HG02981 (cell line): ENCODE measurements at regions not wholly inside any gene's neighbourhood (a gene's known extent, or its start where the extent isn't known, plus 50 kb on each side); places are given as distances from the start of the nearest gene placed in this dataset.

ENCODE experiments used
- ATAC-seq: cut with Tn5 transposase; IDR thresholded peaks from one replicate; pipeline ENCODE4 v1.9.1; 2021; ENCODE audit warnings: mild to moderate bottlenecking, moderate library complexity; ENCODE audit not compliant: unreplicated experiment

DNA sequence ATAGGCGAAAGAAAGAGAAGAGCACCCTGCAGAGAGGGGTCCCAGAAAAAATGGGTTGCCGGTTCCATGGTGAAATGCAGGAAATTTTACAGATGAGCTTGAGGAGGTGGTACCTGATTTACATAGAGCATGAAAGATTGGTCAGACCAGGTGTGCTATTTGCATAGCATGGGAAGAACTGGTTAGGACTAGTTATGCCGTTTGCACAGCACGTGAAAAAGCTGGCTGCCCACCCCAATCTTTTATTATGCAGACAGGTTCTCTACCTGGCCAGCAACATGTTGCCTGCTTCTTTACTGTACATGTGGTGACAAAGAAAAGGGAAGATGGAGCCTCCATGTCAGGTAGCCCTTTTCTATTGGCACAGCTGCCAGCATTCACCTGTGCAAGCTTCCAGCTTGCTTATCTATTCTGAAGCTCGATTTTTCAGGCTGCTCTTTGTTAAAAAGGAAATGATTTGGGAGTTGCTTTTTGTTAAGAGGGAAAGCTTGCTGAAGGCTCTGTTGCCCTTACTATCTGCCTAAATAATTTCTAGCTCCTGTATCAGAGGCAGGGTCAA, 62.9 kb upstream of the ELK3 start:
- ATAC-seq: no peak

DNA sequence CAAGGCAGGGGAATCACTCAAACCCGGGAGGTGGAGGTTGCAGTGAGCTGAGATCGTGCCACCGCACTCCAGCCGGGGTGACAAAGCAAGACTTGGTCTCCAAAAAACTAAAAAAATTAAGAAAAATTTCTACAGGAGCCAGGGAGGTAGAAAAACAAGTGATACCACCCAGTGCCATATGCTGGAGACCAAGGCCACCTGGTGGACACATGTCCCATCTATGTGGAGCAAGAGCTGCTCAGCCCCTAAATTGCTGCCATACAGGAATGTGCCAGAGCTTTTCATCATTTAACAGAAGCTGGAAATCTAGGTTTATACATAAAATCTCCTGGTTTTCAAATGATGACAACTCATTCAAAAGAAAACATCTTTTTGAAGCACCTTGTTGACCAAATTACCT, 61.4 kb upstream of the ELK3 start:
- ATAC-seq: no peak

GRCh38 chr12:96134200-96134599, 60.0 kb upstream of the ELK3 start:
- no peak for ATAC-seq

- ATAC-seq: no peak
These were observed 58.0 kb upstream of the ELK3 start for GRCh38 chr12:96136161-96136560.

GRCh38 chr12:96136725-96137378, 57.3 kb upstream of the ELK3 start:
- no peak for ATAC-seq

- ATAC-seq: no peak
These were observed 54.0 kb upstream of the ELK3 start for GRCh38 chr12:96140174-96140573.

GRCh38 chr12:96141216-96141912, 52.8 kb upstream of the ELK3 start:
- ATAC-seq: no peak

DNA sequence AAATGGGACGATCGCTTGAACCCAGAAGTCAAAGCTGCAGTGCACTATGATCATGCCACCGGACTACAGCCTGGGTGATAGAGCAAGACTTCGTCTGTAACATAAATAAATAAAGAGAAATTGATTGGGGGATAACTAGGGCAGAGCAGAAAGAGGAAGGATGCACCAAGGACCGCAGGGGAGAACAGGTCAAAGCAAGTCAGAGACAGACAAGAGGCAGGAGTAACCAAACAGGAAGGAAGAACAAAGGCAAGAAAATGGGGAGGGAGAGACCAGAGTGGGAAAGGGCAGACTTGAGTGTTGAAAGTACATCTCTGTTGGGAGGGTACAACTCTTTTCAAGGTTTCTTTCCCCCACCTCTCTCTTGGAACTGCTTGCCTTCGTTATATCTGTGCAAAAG, 50.8 kb upstream of the ELK3 start:
- no peak for ATAC-seq

GRCh38 chr12:96143827-96144565, 50.2 kb upstream of the ELK3 start:
- ATAC-seq: no peak
